CD14-positive monocyte (primary cell): ENCODE measurements at regions not wholly inside any gene's neighbourhood (a gene's known extent, or its start where the extent isn't known, plus 50 kb on each side); places are given as distances from the start of the nearest gene placed in this dataset.

Source experiments
- DNase-seq, 3 donors: peaks; one replicate each; pipeline ENCODE4 v3.0.0-alpha.2; 2011 to 2022
- H2AFZ ChIP-seq: 2 replicates; pipeline ENCODE4 v1.6.0; 2012; ENCODE audit warnings: mild to moderate bottlenecking, low read depth, low read length, inconsistent platforms; ENCODE audit not compliant: insufficient read depth, poor library complexity, severe bottlenecking
- H3K27ac ChIP-seq, 2 donors: 1 replicate in 1 of 2; 2 replicates in 1 of 2; pipeline ENCODE4 v1.5.1; 2012 to 2013; ENCODE audit warnings: low read length in 2 of 2, control low read depth in 1 of 2, inconsistent platforms in 1 of 2, low read depth in 1 of 2, mild to moderate bottlenecking in 1 of 2
- H3K27me3 ChIP-seq, 2 donors: one replicate each; pipeline versions ENCODE4 v1.6.0 to v1.6.1; 2011 to 2013; ENCODE audit warnings: low read length in 2 of 2; ENCODE audit not compliant: control insufficient read depth in 2 of 2, insufficient read depth in 2 of 2
- H3K36me3 ChIP-seq, 2 donors: replicated peaks in 1 of 2; 1 replicate in 1 of 2; 2 replicates in 1 of 2; pipeline versions ENCODE4 v1.5.1 to v1.6.1; 2012 to 2013; ENCODE audit warnings: low read length in 2 of 2, control low read depth in 1 of 2, inconsistent platforms in 1 of 2, mild to moderate bottlenecking in 1 of 2; ENCODE audit not compliant: insufficient read depth in 2 of 2, control insufficient read depth in 1 of 2
- H3K4me1 ChIP-seq, 2 donors: 1 replicate in 1 of 2; 2 replicates in 1 of 2; pipeline versions ENCODE4 v1.5.1 to v1.6.1; 2012 to 2013; ENCODE audit warnings: low read length in 2 of 2, control low read depth in 1 of 2, inconsistent platforms in 1 of 2, mild to moderate bottlenecking in 1 of 2, moderate library complexity in 1 of 2; ENCODE audit not compliant: insufficient read depth in 2 of 2, control insufficient read depth in 1 of 2
- H3K4me2 ChIP-seq: replicated peaks from 2 replicates; pipeline ENCODE3; 2012; ENCODE audit warnings: low read length, moderate library complexity, mild to moderate bottlenecking; ENCODE audit not compliant: poor library complexity, severe bottlenecking; ENCODE audit errors: extremely low read depth
- H3K4me3 ChIP-seq, 3 experiments: fragments of 200-600 bp in 1 of 3; sonication (generic) in 1 of 3; replicated peaks in 1 of 3; 1 replicate in 2 of 3; 2 replicates in 1 of 3; pipeline ENCODE4 v1.5.1; 2011 to 2013; ENCODE audit warnings: low read length in 3 of 3, mild to moderate bottlenecking in 3 of 3, control low read depth in 2 of 3, low read depth in 2 of 3, inconsistent platforms in 1 of 3, moderate library complexity in 1 of 3
- H3K79me2 ChIP-seq: 2 replicates; pipeline ENCODE4 v1.6.0; 2012; ENCODE audit warnings: mild to moderate bottlenecking, control low read depth, inconsistent platforms, low read length, moderate library complexity; ENCODE audit not compliant: insufficient read depth
- H3K9ac ChIP-seq: 2 replicates; pipeline ENCODE4 v1.6.0; 2017; ENCODE audit warnings: low read length, mild to moderate bottlenecking; ENCODE audit not compliant: insufficient read depth, poor library complexity, severe bottlenecking
- H3K9me3 ChIP-seq, 2 donors: replicated peaks in 1 of 2; 1 replicate in 1 of 2; 2 replicates in 1 of 2; pipeline versions ENCODE4 v1.5.1 to v1.6.1; 2012 to 2013; ENCODE audit warnings: low read length in 2 of 2, control low read depth in 1 of 2; ENCODE audit not compliant: control insufficient read depth in 1 of 2, insufficient read depth in 1 of 2
- H4K20me1 ChIP-seq: 2 replicates; pipeline ENCODE4 v1.6.0; 2012; ENCODE audit warnings: mild to moderate bottlenecking, low read length, control low read depth, moderate library complexity; ENCODE audit not compliant: insufficient read depth
- H3K27ac Mint-ChIP-seq, 7 donors: one replicate each; pipeline ENCODE4 v1.8.0; 2020; ENCODE audit warnings: mild to moderate bottlenecking in 7 of 7, mixed read lengths in 7 of 7, moderate library complexity in 6 of 7, inconsistent platforms in 2 of 7
- H3K27me3 Mint-ChIP-seq, 3 donors: one replicate each; pipeline ENCODE4 v1.8.0; 2021 to 2022; ENCODE audit warnings: low read depth in 3 of 3, mild to moderate bottlenecking in 3 of 3, mixed read lengths in 3 of 3, moderate library complexity in 3 of 3, inconsistent platforms in 1 of 3
- H3K36me3 Mint-ChIP-seq, 2 donors: one replicate each; pipeline ENCODE4 v1.8.0; 2020; ENCODE audit warnings: mixed read lengths in 2 of 2, inconsistent platforms in 1 of 2, mild to moderate bottlenecking in 1 of 2
- H3K4me1 Mint-ChIP-seq: one replicate; pipeline ENCODE4 v1.8.0; 2020; ENCODE audit warnings: mild to moderate bottlenecking, mixed read lengths
- H3K4me3 Mint-ChIP-seq, 2 donors: one replicate each; pipeline ENCODE4 v1.8.0; 2020; ENCODE audit warnings: mild to moderate bottlenecking in 2 of 2, mixed read lengths in 2 of 2, moderate library complexity in 1 of 2
- H3K9me3 Mint-ChIP-seq, 7 donors: one replicate each; pipeline ENCODE4 v1.8.0; 2020 to 2022; ENCODE audit warnings: mixed read lengths in 7 of 7, mild to moderate bottlenecking in 6 of 7, moderate library complexity in 6 of 7, inconsistent platforms in 2 of 7
- CTCF ChIP-seq: fragments of 200-600 bp; IDR thresholded peaks from one replicate; pipeline ENCODE4 v1.8.0; 2022; ENCODE audit warnings: antibody characterized with exemption, mild to moderate bottlenecking
- WGBS: methylation state at CpG from one replicate; pipeline ENCODE4 v1.1.5; 2013; ENCODE audit warnings: missing lambda C conversion rate; ENCODE audit not compliant: insufficient coverage; 5-methylcytosine and 5-hydroxymethylcytosine counted together
- intact Hi-C, 2 donors: fragments of 100-400 bp; cut with micrococcal nuclease; formaldehyde crosslinking; loops; one replicate each; pipeline versions ENCODE4 v1.15.0 to v1.15.1; 2023

- Histone ChIP-seq H3K4me2 (no peak overlapping the region), H3K9me3 (peaks cover 0 to 2% of the 10 kb centered on the region in 2 donors), H3K4me1 (no peaks in the 10 kb centered on the region), H3K27me3 (no peaks in the 10 kb centered on the region), H2AFZ (no peak overlapping the region), H3K4me3 (no peak overlapping the region), H3K36me3 (no peaks in the 10 kb centered on the region), H4K20me1 (no peaks in the 10 kb centered on the region), H3K9ac (no peak overlapping the region), H3K79me2 (no peaks in the 10 kb centered on the region), H3K27ac (no peak overlapping the region)
- WGBS: no CpG with 5 or more reads among the region's 2 CpGs
- intact Hi-C loops: no loop called here
- Mint-ChIP-seq H3K9me3 (peaks cover 0 to 8% (median 3%) of the 10 kb centered on the region in 7 donors), H3K4me3 (no peak overlapping the region), H3K27ac (no peak overlapping the region), H3K4me1 (no peaks in the 10 kb centered on the region), H3K36me3 (no peaks in the 10 kb centered on the region), H3K27me3 (no peaks in the 10 kb centered on the region)
- TF ChIP-seq CTCF: no peak
- DNase-seq: no peak
These were observed 343.4 kb upstream of the PAPPA start for GRCh38 chr9:115810166-115810565.

- Histone ChIP-seq H3K79me2 (no peaks in the 10 kb centered on the region), H4K20me1 (no peaks in the 10 kb centered on the region), H3K36me3 (no peaks in the 10 kb centered on the region), H3K9me3 (peaks cover 0 to 2% of the 10 kb centered on the region in 2 donors), H3K27ac (no peak overlapping the region), H2AFZ (no peak overlapping the region), H3K27me3 (no peaks in the 10 kb centered on the region), H3K9ac (no peak overlapping the region), H3K4me2 (no peak overlapping the region), H3K4me3 (no peak overlapping the region), H3K4me1 (no peaks in the 10 kb centered on the region)
- Mint-ChIP-seq H3K36me3 (no peaks in the 10 kb centered on the region), H3K4me3 (no peak overlapping the region), H3K27ac (no peak overlapping the region), H3K4me1 (no peaks in the 10 kb centered on the region), H3K27me3 (no peaks in the 10 kb centered on the region), H3K9me3 (peaks cover 0 to 8% (median 3%) of the 10 kb centered on the region in 7 donors)
- no peak for TF ChIP-seq CTCF
- intact Hi-C loops: no loop called here
- no CpG with 5 or more reads among the region's 1 CpG for WGBS
- DNase-seq: no peak
These were observed 339.5 kb upstream of the PAPPA start for GRCh38 chr9:115814081-115814480.
